Ovary (tissue), 3 donors: ENCODE measurements at regions not wholly inside any gene's neighbourhood (a gene's known extent, or its start where the extent isn't known, plus 50 kb on each side); places are given as distances from the start of the nearest gene placed in this dataset.
"Not testable (repeated sequence)": the region's sequence is repeated elsewhere in the genome, so short reads cannot be mapped to it uniquely, and the experiment has no call there.

Source experiments
- EP300 ChIP-seq: sonication (generic); formaldehyde crosslinking; IDR thresholded peaks from one replicate; pipeline ENCODE4 v1.6.1; 2017; ENCODE audit warnings: antibody characterized with exemption
- TF ChIP-seq, protein P1 (sequence below), 3 donors: fragments of 450-650 bp in 2 of 3; fragments of 200-600 bp in 1 of 3; IDR thresholded peaks; one replicate each; pipeline versions ENCODE4 v1.5.1 to v1.8.0; 2016 to 2022; ENCODE audit warnings: antibody characterized with exemption in 3 of 3, mild to moderate bottlenecking in 1 of 3
- donor health status: DM: no; HTN: no; CAD: no.

DNA sequence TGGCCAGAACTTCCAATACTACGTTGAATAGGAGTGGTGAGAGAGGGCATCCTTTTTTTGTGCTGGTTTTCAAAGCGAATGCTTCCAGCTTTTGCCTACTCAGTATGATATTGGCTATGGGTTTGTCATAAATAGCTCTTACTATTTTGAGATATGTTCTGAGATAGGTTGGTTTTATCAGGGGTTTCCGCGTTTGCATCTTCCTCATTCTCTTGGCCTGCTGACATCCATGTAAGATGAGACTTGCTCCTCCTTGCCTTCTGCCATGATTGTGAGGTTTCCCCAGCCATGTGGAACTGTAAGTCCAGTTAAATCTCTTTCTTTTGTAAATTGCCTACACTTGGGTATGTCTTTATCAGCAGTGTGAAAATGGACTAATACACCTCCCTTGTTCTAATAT is 71.2 kb upstream of the C7orf33 start:
- TF ChIP-seq, protein P1, sequence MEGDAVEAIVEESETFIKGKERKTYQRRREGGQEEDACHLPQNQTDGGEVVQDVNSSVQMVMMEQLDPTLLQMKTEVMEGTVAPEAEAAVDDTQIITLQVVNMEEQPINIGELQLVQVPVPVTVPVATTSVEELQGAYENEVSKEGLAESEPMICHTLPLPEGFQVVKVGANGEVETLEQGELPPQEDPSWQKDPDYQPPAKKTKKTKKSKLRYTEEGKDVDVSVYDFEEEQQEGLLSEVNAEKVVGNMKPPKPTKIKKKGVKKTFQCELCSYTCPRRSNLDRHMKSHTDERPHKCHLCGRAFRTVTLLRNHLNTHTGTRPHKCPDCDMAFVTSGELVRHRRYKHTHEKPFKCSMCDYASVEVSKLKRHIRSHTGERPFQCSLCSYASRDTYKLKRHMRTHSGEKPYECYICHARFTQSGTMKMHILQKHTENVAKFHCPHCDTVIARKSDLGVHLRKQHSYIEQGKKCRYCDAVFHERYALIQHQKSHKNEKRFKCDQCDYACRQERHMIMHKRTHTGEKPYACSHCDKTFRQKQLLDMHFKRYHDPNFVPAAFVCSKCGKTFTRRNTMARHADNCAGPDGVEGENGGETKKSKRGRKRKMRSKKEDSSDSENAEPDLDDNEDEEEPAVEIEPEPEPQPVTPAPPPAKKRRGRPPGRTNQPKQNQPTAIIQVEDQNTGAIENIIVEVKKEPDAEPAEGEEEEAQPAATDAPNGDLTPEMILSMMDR (IDR thresholded peaks at IDR 0.05) = not testable (repeated sequence)
- TF ChIP-seq EP300 = not testable (repeated sequence)
